GM21737 (cell line): ENCODE measurements at regions not wholly inside any gene's neighbourhood (a gene's known extent, or its start where the extent isn't known, plus 50 kb on each side); places are given as distances from the start of the nearest gene placed in this dataset.

Experiments
- ATAC-seq: cut with Tn5 transposase; IDR thresholded peaks from one replicate; pipeline ENCODE4 v1.9.1; 2021; ENCODE audit warnings: mild to moderate bottlenecking, moderate library complexity; ENCODE audit not compliant: unreplicated experiment

- ATAC-seq: no peak
These were observed 142.2 kb upstream of the SEMA3A start for GRCh38 chr7:84336766-84337165.

- no peak for ATAC-seq
These were observed 141.7 kb upstream of the SEMA3A start for GRCh38 chr7:84336303-84336702.

- no peak for ATAC-seq
These were observed 137.0 kb upstream of the SEMA3A start for GRCh38 chr7:84331616-84332015.

GRCh38 chr7:84328571-84328970 is 134.0 kb upstream of the SEMA3A start:
- no peak for ATAC-seq

GRCh38 chr7:84324136-84324630 is 129.6 kb upstream of the SEMA3A start:
- ATAC-seq: no peak

- no peak for ATAC-seq
These were observed 122.9 kb upstream of the SEMA3A start for GRCh38 chr7:84317536-84317935.

GRCh38 chr7:84314263-84314662 is 119.7 kb upstream of the SEMA3A start:
- no peak for ATAC-seq

- no peak for ATAC-seq
These were observed 109.8 kb upstream of the SEMA3A start for GRCh38 chr7:84304407-84304806.

GRCh38 chr7:84302949-84303348 is 108.4 kb upstream of the SEMA3A start:
- no peak for ATAC-seq

GRCh38 chr7:84297616-84298015 is 103.0 kb upstream of the SEMA3A start:
- no peak for ATAC-seq

GRCh38 chr7:84294847-84295455 is 100.4 kb upstream of the SEMA3A start:
- no peak for ATAC-seq

- ATAC-seq: no peak
These were observed 99.8 kb upstream of the SEMA3A start for GRCh38 chr7:84294391-84294790.

GRCh38 chr7:84291756-84292155 is 97.2 kb upstream of the SEMA3A start:
- no peak for ATAC-seq

- ATAC-seq: no peak
These were observed 89.2 kb upstream of the SEMA3A start for GRCh38 chr7:84283798-84284197.

GRCh38 chr7:84281518-84281917 is 86.9 kb upstream of the SEMA3A start:
- ATAC-seq: no peak

GRCh38 chr7:84277628-84278224 is 83.1 kb upstream of the SEMA3A start:
- no peak for ATAC-seq

- ATAC-seq: no peak
These were observed 79.5 kb upstream of the SEMA3A start for GRCh38 chr7:84274029-84274638.

- ATAC-seq: no peak
These were observed 77.0 kb upstream of the SEMA3A start for GRCh38 chr7:84271543-84271942.

- no peak for ATAC-seq
These were observed 69.8 kb upstream of the SEMA3A start for GRCh38 chr7:84264396-84264795.

GRCh38 chr7:84263106-84263505 is 68.5 kb upstream of the SEMA3A start:
- ATAC-seq: no peak

GRCh38 chr7:84261509-84261908 is 66.9 kb upstream of the SEMA3A start:
- ATAC-seq: no peak

- no peak for ATAC-seq
These were observed 64.0 kb upstream of the SEMA3A start for GRCh38 chr7:84258628-84259027.
